ENCODE measurements at regions not wholly inside any gene's neighbourhood (a gene's known extent, or its start where the extent isn't known, plus 50 kb on each side); places are given as distances from the start of the nearest gene placed in this dataset.
A peak's percentile ranks its signal among the peaks of the same experiment; 100 is the strongest.

DNA sequence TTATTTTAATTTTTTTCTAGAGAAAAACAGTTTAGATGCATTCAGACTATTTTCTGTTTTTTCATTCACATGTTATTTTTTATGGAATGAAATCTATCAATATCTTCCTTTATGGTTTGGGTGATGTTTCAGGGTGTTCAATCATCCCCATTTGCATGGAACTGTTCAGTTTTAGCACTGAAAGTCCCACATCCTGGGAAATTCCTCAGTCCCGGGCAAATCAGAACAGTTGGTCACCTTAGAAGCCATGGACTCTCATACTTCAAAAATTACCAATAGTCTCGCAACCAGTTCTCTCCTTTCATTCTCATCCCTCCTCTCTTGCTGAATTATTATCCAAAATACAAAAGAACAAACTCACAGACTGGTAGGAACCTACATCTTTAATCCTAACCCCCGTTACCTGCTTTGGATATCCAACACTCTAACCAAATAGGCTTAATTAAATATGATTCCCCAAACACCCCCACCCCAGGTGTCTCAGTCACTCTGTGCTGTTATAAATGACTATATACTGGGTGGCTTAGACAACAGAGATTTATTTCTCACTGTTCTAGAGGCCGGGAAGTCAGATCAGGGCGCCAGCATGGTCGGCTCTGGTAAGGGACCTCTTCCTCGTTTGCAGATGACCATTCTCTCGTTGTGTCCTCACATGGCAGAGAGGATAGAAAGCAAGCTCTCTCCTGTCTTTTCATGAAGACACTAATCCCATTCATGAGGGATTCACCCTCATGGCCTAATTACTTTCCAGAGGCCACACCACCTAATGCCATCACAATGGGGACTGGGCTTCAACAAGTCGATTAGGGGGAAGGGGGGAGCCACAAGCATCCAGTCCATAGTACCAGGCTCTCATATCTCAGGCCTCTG, 57.7 kb upstream of the SLC1A4 start:
- Histone ChIP-seq H3K4me3 (ENCODE audit: low read length) (peak overlapping the region; percentile 32), H3K4me1 (ENCODE audit: control insufficient read depth, insufficient read depth, low read length) (peaks cover 7% of the 10 kb centered on the region), H3K36me3 (ENCODE audit: control insufficient read depth, insufficient read depth, low read length) (no peaks in the 10 kb centered on the region), H3K27ac (ENCODE audit: low read length) (peak overlapping the region; percentile 15), H3K9me3 (ENCODE audit: control insufficient read depth, insufficient read depth, low read length) (peaks cover 5% of the 10 kb centered on the region), H3K27me3 (ENCODE audit: control insufficient read depth, insufficient read depth, low read length) (no peaks in the 10 kb centered on the region)
- Mint-ChIP-seq H3K4me3 (no peak overlapping the region), H3K27me3 (ENCODE audit: low read depth in 2 of 2) (peaks cover 0 to 5% of the 10 kb centered on the region in 2 donors), H3K27ac (no peak overlapping the region), H3K4me1 (peaks cover 4 to 13% of the 10 kb centered on the region in 2 donors), H3K36me3 (no peaks in the 10 kb centered on the region), H3K9me3 (no peaks in the 10 kb centered on the region)
- intact Hi-C loops (cut with micrococcal nuclease) = no loop called here
- no peak for DNase-seq
- 75% methylated on average over 9 of the region's 9 CpGs for WGBS (ENCODE audit: insufficient coverage)
- TF ChIP-seq, protein P1, sequence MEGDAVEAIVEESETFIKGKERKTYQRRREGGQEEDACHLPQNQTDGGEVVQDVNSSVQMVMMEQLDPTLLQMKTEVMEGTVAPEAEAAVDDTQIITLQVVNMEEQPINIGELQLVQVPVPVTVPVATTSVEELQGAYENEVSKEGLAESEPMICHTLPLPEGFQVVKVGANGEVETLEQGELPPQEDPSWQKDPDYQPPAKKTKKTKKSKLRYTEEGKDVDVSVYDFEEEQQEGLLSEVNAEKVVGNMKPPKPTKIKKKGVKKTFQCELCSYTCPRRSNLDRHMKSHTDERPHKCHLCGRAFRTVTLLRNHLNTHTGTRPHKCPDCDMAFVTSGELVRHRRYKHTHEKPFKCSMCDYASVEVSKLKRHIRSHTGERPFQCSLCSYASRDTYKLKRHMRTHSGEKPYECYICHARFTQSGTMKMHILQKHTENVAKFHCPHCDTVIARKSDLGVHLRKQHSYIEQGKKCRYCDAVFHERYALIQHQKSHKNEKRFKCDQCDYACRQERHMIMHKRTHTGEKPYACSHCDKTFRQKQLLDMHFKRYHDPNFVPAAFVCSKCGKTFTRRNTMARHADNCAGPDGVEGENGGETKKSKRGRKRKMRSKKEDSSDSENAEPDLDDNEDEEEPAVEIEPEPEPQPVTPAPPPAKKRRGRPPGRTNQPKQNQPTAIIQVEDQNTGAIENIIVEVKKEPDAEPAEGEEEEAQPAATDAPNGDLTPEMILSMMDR (IDR thresholded peaks at IDR 0.05) = no peak
- ATAC-seq = no peak

DNA sequence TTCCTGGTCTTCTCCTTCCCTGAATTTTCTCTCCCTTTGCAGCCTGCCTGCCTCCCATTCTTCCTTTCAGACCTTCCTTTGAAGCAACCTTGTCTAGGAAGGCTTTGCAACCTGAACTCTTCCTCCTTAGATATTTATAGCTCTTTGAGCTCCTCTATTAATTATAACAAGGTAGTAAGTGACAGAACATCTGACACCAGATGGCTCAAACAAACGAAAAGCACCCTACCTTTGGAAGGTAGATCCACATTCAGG, 57.2 kb upstream of the SLC1A4 start:
- peaks cover 0 to 5% of the 10 kb centered on the region in 2 donors for H3K27me3 Mint-ChIP-seq (ENCODE audit: low read depth in 2 of 2)
- H3K4me1 ChIP-seq (ENCODE audit: control insufficient read depth, insufficient read depth, low read length) = peaks cover 10% of the 10 kb centered on the region
- no peaks in the 10 kb centered on the region for H3K36me3 ChIP-seq (ENCODE audit: control insufficient read depth, insufficient read depth, low read length)
- no peak overlapping the region for H3K4me3 Mint-ChIP-seq
- intact Hi-C loops (cut with micrococcal nuclease) = no loop called here
- H3K27ac Mint-ChIP-seq = no peak overlapping the region
- peak overlapping the region; percentile 15 for H3K27ac ChIP-seq (ENCODE audit: low read length)
- DNase-seq (no peak), ATAC-seq (no peak)
- peak overlapping the region; percentile 32 for H3K4me3 ChIP-seq (ENCODE audit: low read length)
- peaks cover 4 to 13% of the 10 kb centered on the region in 2 donors for H3K4me1 Mint-ChIP-seq
- no peaks in the 10 kb centered on the region for H3K9me3 Mint-ChIP-seq
- TF ChIP-seq, protein P1 (IDR thresholded peaks at IDR 0.05) = no peak
- 53% methylated on average over 1 of the region's 1 CpG for WGBS (ENCODE audit: insufficient coverage)
- H3K36me3 Mint-ChIP-seq = no peaks in the 10 kb centered on the region
- H3K27me3 ChIP-seq (ENCODE audit: control insufficient read depth, insufficient read depth, low read length) = no peaks in the 10 kb centered on the region
- H3K9me3 ChIP-seq (ENCODE audit: control insufficient read depth, insufficient read depth, low read length) = peaks cover 3% of the 10 kb centered on the region

DNA sequence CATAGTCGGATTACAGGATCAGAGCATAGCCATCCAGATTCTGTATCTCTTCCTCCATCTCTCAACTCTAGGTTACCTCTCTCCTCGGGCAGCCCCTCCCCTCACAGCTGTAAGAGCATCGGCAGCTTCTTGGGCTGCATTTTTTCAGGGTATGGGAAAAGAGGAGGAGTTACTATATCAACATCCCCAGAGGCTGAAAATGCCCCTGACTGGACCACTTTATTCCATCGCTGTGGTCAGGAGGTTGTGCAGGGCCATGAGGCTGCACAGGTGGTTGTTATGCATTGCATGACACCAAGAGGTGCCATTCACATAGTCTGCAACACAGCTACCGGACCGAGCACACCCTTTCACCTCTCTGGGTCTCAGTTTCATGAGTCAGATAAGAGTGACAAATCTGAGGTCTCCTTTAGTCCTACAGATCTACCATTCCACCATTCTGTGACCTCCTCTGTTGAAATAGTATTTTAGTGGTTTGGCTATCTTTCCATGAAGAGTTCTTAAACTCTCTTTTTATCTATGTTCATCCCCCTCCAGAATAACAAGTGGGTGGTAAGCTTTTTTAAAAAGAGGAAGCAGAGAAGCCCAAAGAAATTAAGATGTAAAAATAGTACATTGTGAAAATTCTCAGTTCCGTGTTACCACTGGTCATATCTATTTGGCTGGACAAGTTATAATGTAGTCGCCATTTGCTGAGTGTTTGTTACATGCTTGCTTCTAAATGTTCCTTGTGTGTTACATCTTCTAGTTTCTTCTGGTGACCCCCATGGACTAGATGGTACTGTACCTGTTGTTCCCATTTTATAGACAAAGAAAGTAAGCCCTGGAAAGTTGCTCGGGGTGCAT, 56.6 kb upstream of the SLC1A4 start:
- peak overlapping the region; percentile 33 for H3K27ac ChIP-seq (ENCODE audit: low read length)
- Mint-ChIP-seq H3K36me3 (no peaks in the 10 kb centered on the region), H3K27ac (no peak overlapping the region), H3K4me3 (no peak overlapping the region), H3K4me1 (peaks cover 7 to 13% of the 10 kb centered on the region in 2 donors), H3K27me3 (ENCODE audit: low read depth in 2 of 2) (peaks cover 0 to 5% of the 10 kb centered on the region in 2 donors), H3K9me3 (no peaks in the 10 kb centered on the region)
- H3K27me3 ChIP-seq (ENCODE audit: control insufficient read depth, insufficient read depth, low read length) = no peaks in the 10 kb centered on the region
- peaks cover 16% of the 10 kb centered on the region for H3K4me1 ChIP-seq (ENCODE audit: control insufficient read depth, insufficient read depth, low read length)
- DNase-seq (no peak), ATAC-seq (peak; percentile 46 to 77 (median 53))
- H3K36me3 ChIP-seq (ENCODE audit: control insufficient read depth, insufficient read depth, low read length) = no peaks in the 10 kb centered on the region
- intact Hi-C loops (cut with micrococcal nuclease) = no loop called here
- WGBS (ENCODE audit: insufficient coverage) = 47% methylated on average over 7 of the region's 9 CpGs
- TF ChIP-seq, protein P1 (IDR thresholded peaks at IDR 0.05) = no peak
- peak overlapping the region; percentile 32 for H3K4me3 ChIP-seq (ENCODE audit: low read length)
- peaks cover 3% of the 10 kb centered on the region for H3K9me3 ChIP-seq (ENCODE audit: control insufficient read depth, insufficient read depth, low read length)

Data from natural killer cell (primary cell).